Activated naive CD4-positive, alpha-beta T cell (primary cell): ENCODE measurements at regions not wholly inside any gene's neighbourhood (a gene's known extent, or its start where the extent isn't known, plus 50 kb on each side); places are given as distances from the start of the nearest gene placed in this dataset.
"Not testable (repeated sequence)": the region's sequence is repeated elsewhere in the genome, so short reads cannot be mapped to it uniquely, and the experiment has no call there.

Experiments
- DNase-seq, 4 experiments: peaks; one replicate each; lab custom pipeline; 2025; lab: John Stamatoyannopoulos, UW

GRCh38 chr3:82177774-82178173 is 416.3 kb upstream of the GBE1 start:
- no peak for DNase-seq

- no peak for DNase-seq
These were observed 403.8 kb upstream of the GBE1 start for GRCh38 chr3:82165266-82165665.

DNA sequence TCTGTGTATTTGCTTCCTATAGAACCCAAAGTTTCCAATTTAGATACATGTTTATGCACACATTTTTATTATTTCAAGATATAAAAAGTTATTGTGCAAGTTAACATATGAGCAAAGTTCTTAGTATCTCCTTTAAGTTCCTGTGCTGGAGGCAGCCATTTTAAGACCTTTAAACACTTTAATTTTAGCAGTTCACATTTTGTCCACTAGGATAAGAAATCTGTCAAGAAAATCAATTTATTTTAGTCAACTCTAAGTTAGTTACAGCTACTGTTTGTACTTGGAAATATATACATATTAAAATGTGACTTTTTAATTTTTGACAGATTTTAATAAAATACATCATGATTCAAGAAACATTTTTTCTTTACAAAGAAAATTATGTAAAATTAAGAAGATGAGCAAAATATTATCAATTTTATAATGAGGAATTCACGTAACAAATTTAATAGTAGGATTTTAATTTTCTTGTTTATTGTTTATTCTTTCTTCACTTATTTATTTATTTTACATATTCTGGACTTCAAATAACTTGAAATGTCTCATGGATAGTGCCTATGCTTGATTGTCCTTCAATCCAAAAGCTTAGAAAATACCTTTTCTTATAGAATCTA is 402.6 kb upstream of the GBE1 start:
- no peak for DNase-seq

GRCh38 chr3:82157952-82158351 is 396.5 kb upstream of the GBE1 start:
- no peak for DNase-seq

DNA sequence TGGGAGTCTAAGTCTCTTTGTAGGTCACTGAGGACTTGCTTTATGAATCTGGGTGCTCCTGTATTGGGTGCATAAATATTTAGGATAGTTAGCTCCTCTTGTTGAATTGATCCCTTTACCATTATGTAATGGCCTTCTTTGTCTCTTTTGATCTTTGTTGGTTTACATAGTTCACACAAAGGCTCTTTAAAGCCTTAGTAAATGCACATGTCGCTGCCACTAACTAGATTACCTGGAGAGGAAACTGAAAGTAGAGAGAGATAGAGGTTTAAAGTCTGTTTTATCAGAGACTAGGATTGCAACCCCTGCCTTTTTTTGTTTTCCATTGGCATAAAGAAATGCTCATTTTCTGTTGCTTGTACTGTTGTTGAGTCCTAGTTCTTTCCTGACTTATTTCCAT is 392.4 kb upstream of the GBE1 start:
- DNase-seq = not testable (repeated sequence)

DNA sequence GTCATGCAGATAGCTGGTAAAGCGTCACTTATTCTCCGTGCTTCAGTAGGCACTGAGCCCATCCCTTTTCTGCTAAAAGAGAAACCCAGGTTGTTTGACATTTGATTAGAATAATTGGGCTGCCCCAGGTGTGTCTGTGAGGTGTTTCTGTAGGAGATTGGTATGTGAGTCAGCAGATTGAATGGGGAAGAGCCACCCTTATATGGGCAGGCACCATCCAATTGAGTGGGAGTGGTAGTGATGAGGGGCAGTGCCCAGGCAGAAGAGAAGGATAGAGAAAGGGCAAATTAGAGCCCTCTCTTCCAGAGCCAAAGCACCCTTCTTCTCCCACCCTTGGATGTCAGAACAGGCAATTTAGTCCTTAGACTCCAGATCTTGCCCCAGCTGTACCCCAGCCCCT is 384.3 kb upstream of the GBE1 start:
- no peak for DNase-seq

DNA sequence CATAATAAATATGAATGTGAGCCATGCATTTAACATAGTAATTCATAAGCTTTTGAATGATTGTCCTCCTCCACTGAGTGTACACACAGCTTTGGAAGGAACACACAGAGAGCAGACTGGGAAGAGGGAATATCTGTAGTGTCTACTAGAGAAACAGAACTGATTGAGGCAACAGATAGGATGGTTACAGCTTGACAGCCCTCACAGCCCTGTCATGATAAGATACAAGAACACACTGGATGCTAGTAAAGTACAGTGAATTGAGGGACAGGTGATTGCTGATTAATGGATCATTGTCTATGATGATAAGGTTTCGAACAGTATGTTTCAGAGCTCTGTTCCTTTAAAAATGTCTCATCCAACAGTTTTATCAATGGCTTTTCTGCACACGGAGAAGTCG is 383.4 kb upstream of the GBE1 start:
- no peak for DNase-seq

DNA sequence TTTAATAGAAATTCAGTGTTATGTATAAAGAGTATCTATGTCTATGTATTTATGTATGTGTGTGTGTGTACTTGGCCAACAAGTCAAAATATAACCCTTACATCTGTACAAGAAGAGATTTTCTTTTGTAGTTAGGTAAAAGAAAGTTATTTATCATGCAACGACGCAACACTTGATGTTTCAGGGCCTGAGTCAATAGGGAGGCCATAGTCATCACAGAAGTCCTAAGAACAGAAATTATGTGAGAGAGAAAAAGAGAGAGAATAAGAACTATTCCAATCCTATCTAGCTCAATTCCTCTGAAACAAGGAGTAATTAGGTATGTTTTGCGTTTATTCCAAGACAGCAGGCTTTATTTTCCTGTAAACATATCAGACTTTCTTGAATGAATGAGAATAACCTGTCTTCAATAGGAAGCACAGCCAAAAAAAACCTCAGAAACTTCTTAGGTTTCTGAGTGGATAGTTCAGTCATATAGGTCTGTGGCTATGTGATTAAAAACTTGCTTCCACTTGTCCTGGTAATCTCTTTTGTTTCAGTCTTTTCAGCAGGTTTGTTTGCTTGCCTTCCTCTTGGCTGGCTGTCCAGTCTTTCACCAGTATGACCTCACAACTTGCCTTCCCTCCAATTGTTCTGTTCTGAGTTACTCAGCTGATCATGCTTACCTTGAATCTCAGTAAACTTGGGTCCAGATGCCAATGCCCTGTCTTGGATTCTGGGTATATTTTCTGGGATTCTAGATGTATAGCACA is 382.4 kb upstream of the GBE1 start:
- no peak for DNase-seq

DNA sequence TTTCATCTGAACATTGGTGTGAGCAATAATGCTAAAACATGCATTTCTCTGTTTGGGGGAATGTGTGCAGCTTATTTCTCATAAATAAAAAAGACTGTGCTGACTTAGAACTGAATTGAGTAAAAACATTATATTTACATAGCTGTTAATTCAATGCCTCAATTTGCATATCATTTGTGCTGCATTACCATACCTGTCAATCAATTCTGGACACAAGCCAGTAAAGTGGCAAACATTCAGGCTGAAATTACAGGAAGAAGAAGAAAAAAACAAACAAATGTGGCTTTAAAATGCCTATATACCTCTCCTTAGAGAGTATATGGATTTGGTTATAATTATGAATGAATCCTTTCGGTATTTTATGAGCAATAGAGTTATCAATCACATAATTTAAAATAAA is 380.1 kb upstream of the GBE1 start:
- no peak for DNase-seq

DNA sequence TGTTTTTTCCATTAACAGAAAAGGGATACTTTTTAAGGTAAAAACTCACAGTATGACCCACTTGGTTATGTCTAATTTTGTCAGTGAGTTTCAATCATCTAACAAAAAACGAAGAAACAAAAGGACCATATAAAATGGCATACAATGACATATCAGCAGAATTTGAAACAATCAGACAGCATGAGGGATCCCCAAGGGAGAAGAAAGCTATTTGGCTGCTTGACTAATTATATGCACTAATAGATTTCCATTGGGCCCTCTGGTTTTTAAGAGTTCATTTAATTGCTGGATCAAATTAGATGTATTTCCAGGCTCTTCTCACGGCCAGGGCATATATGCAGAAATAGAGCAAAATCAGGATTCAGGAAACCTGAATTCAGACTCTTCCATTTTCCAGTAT is 376.4 kb upstream of the GBE1 start:
- DNase-seq = no peak

GRCh38 chr3:82137050-82137449 is 375.6 kb upstream of the GBE1 start:
- DNase-seq = no peak

DNA sequence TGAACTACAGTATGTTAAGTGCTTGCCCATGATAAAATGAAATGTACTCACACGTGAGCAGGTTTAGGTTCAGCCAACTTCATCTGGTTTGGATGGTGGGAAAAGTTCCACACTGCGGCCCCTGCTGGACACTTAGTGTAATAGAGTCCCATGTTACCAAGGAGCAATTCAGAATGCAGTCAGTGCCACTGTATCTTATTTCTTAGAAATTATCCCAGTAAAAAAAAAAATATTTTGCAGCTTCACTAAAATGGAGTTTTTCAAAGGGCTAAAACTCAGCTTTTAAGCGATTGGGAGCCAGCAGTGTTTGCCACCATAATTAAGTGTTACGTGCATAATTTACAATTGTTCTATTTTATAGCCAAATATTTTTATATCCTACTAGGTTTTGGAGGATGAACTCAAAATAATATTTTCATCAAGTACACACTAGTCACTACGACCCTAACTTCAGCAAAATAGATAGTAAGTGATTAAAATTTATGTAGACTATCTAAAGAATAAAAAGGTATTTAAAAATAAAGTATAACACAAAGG is 371.7 kb upstream of the GBE1 start:
- DNase-seq = peak in 2 of 4 experiments; percentile 3 to 10

GRCh38 chr3:82132210-82133069 is 371.0 kb upstream of the GBE1 start:
- DNase-seq = no peak

GRCh38 chr3:82130046-82130445 is 368.6 kb upstream of the GBE1 start:
- no peak for DNase-seq

DNA sequence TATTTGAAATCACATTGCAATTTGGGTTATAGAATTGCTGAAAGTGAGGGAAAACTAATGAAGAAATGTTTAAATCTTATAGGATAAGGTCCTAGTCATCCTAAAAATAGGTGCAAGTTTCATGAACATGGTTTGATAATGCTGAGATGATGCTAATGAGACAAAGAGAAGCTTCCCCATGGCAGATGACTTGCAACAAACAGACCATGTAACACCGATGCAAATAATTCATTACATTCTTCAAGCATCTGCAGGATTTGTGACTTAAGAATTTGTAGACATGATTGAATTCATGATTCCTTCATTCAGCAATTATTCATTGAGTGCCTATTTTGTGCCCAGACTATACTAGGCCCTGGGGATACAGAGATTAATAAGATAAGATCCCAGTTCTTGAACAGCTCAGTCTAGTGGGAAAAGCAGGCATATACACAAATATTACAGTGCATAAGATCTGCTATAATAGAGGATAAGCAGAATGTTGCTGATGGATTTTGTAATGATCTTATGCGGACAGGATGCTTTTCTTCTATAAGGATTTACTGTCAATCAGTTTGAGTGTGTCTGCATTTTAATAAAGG is 367.9 kb upstream of the GBE1 start:
- DNase-seq = no peak

- no peak for DNase-seq
These were observed 366.8 kb upstream of the GBE1 start for GRCh38 chr3:82128271-82128670.

GRCh38 chr3:82122554-82123345 is 361.3 kb upstream of the GBE1 start:
- no peak for DNase-seq

DNA sequence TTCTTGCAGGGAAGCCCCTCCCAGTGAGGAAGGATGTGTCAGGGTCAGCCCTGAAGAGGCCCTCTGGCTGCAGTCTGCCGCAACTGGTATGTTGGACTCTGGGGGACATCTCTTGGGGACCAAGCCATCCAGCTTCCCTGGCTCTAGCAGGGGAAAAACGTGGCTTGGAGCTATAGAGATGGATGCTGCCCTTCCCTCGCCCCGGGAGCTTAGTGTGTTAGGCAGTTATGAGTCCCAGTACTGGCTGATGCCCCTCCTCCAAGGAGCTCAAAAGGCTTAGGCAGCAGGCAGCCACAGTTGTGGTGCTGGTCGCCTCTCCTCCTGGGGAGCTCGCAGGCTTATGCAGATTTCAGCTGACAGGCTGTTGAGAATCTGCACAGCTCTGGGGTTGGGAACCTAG is 353.1 kb upstream of the GBE1 start:
- no peak for DNase-seq

DNA sequence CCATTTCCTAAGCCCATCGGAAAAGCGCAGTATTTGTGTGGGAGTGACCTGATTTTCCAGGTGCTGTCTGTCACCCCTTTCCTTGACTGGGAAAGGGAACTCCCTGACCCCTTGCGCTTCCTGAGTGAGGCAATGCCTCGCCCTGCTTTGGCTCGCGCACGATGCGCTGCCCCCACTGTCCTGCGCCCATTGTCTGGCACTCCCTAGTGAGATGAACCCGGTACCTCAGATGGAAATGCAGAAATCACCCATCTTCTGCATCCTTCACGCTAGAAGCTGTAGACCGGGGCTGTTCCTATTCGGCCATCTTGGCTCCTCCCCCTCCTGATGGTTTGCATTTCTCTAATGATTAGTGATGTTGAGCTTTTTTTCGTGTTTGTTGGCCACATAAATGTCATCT is 349.3 kb upstream of the GBE1 start:
- DNase-seq = not testable (repeated sequence)

DNA sequence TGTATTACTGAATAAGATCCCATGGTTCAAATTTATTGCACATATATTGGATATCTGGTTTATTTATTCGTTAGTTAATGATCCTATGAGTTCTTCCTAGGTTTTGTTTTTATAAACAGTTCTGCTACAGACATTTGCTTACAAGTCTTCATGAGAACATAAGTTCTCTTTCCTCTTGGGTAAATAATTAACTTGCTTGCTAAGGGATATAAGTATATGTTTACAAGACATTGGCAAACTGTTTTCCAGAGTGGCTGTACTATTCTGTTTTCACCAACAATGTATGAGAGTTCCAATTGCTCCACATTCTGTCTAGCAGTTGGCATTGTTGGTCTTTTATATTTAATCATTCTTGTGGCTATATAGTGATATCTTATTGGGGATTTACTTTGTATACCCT is 341.8 kb upstream of the GBE1 start:
- DNase-seq = no peak

DNA sequence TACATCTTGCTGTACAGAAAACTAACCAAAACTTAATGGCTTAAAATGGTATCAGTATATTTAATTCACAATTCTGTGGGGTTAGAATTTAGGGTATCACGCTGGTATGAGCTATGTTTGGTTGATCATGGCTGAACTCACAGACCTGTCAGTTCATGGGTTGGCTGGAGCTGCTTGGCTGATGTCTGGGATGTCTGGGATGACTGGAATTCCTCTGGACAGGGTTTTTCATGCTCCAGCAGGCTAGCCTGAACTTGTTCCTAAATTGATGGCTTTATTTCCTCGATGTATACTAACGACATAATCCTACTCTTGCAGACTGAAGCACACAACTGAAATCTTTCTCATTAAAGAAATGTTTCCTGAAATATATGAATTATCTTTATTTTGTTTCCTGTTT is 338.9 kb upstream of the GBE1 start:
- DNase-seq = no peak

- no peak for DNase-seq
These were observed 332.2 kb upstream of the GBE1 start for GRCh38 chr3:82093641-82094040.
